PC-3 (cell line): ENCODE measurements at regions not wholly inside any gene's neighbourhood (a gene's known extent, or its start where the extent isn't known, plus 50 kb on each side); places are given as distances from the start of the nearest gene placed in this dataset.

Experiments
- EZH2 ChIP-seq: fragments of 300-600 bp; sonication (generic); IDR thresholded peaks from one replicate; pipeline ENCODE4 v1.6.1; 2017; ENCODE audit warnings: antibody characterized with exemption, mild to moderate bottlenecking, low read length; ENCODE audit not compliant: unreplicated experiment
- EZH2phosphoT487 ChIP-seq: fragments of 300-600 bp; sonication (generic); IDR thresholded peaks from 2 replicates; pipeline ENCODE4 v1.6.1; 2018; ENCODE audit warnings: mild to moderate bottlenecking, antibody characterized with exemption, low read length, borderline replicate concordance
- TF ChIP-seq, protein P1 (sequence below): fragments of 300-600 bp; sonication (generic); conservative IDR thresholded peaks from 2 replicates; pipeline ENCODE4 v1.5.1; 2017; ENCODE audit warnings: antibody characterized with exemption, low read depth, mild to moderate bottlenecking, low read length

DNA sequence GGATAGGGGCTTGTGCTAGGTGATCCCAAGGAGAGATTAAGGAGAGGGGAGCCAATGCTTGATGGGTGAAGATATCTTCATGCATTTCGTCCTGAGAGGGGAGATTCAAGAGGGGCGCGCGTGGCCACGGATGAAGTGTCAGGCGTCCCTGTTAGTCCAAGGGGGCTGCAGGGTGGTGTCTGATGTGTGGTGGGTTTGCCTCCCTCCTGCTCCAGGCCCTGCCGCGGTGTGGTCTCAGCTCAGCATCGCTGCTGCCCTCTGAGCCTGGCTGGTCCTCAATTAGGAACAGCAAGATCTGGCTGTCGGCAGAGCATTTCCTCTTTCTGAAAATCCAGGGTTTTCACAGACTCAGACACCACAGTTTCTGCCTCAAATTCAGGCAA, 318.0 kb downstream of the THBS2 start:
- TF ChIP-seq, protein P1, sequence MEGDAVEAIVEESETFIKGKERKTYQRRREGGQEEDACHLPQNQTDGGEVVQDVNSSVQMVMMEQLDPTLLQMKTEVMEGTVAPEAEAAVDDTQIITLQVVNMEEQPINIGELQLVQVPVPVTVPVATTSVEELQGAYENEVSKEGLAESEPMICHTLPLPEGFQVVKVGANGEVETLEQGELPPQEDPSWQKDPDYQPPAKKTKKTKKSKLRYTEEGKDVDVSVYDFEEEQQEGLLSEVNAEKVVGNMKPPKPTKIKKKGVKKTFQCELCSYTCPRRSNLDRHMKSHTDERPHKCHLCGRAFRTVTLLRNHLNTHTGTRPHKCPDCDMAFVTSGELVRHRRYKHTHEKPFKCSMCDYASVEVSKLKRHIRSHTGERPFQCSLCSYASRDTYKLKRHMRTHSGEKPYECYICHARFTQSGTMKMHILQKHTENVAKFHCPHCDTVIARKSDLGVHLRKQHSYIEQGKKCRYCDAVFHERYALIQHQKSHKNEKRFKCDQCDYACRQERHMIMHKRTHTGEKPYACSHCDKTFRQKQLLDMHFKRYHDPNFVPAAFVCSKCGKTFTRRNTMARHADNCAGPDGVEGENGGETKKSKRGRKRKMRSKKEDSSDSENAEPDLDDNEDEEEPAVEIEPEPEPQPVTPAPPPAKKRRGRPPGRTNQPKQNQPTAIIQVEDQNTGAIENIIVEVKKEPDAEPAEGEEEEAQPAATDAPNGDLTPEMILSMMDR = no peak
- TF ChIP-seq EZH2 (no peak), EZH2phosphoT487 (no peak)
